Spleen (tissue), 11 donors: ENCODE measurements at regions not wholly inside any gene's neighbourhood (a gene's known extent, or its start where the extent isn't known, plus 50 kb on each side); places are given as distances from the start of the nearest gene placed in this dataset.

Experiments used
- DNase-seq: peaks from one replicate; pipeline ENCODE4 v3.0.0-alpha.2; 2020
- H3K27ac ChIP-seq, 8 donors: fragments of 200-600 bp; sonication (generic) in 7 of 8; 1 replicate in 4 of 8; 2 replicates in 4 of 8; pipeline versions ENCODE4 v1.5.0 to v1.8.0; 2016 to 2021; ENCODE audit warnings: inconsistent platforms in 4 of 8, mild to moderate bottlenecking in 4 of 8, moderate library complexity in 1 of 8
- H3K27me3 ChIP-seq, 7 donors: fragments of 200-600 bp; sonication (generic) in 6 of 7; replicated peaks in 1 of 7; 1 replicate in 4 of 7; 2 replicates in 3 of 7; pipeline versions ENCODE4 v1.5.0 to v1.8.0; 2016 to 2021; ENCODE audit warnings: inconsistent platforms in 3 of 7, mild to moderate bottlenecking in 1 of 7
- H3K36me3 ChIP-seq, 6 donors: fragments of 200-600 bp; sonication (generic) in 5 of 6; 1 replicate in 4 of 6; 2 replicates in 2 of 6; pipeline versions ENCODE4 v1.5.0 to v1.8.0; 2016 to 2021; ENCODE audit warnings: inconsistent platforms in 2 of 6
- H3K4me1 ChIP-seq, 6 donors: fragments of 200-600 bp; sonication (generic) in 5 of 6; 1 replicate in 3 of 6; 2 replicates in 3 of 6; pipeline versions ENCODE4 v1.5.0 to v1.8.0; 2016 to 2021; ENCODE audit warnings: inconsistent platforms in 3 of 6
- H3K4me3 ChIP-seq, 8 donors: fragments of 200-600 bp; sonication (generic) in 7 of 8; 1 replicate in 4 of 8; 2 replicates in 4 of 8; pipeline versions ENCODE4 v1.5.0 to v1.8.0; 2016 to 2021; ENCODE audit warnings: inconsistent platforms in 4 of 8, mild to moderate bottlenecking in 4 of 8, moderate library complexity in 2 of 8
- H3K9me3 ChIP-seq, 8 donors: fragments of 200-600 bp; sonication (generic) in 7 of 8; 1 replicate in 4 of 8; 2 replicates in 4 of 8; pipeline versions ENCODE4 v1.5.0 to v1.8.0; 2016 to 2021; ENCODE audit warnings: inconsistent platforms in 4 of 8
- CTCF ChIP-seq, 11 experiments: fragments of 200-600 bp in 7 of 11; fragments of 450-650 bp in 4 of 11; sonication (generic) in 4 of 11; IDR thresholded peaks in 8 of 11; conservative IDR thresholded peaks in 3 of 11; 1 replicate in 7 of 11; 2 replicates in 4 of 11; pipeline versions ENCODE4 v1.4.0 to v1.8.0; 2016 to 2021; ENCODE audit warnings: antibody characterized with exemption in 11 of 11, inconsistent platforms in 4 of 11, mild to moderate bottlenecking in 1 of 11
- POLR2A ChIP-seq, 3 donors: fragments of 450-650 bp; IDR thresholded peaks; one replicate each; pipeline ENCODE4 v1.5.1; 2017; ENCODE audit warnings: antibody characterized with exemption in 3 of 3, mild to moderate bottlenecking in 1 of 3
- POLR2AphosphoS5 ChIP-seq, 3 donors: sonication (generic); formaldehyde crosslinking; IDR thresholded peaks; one replicate each; pipeline ENCODE4 v1.5.1; 2017; ENCODE audit warnings: antibody characterized with exemption in 3 of 3
- WGBS, 5 donors: extraction: QIAGEN DNeasy Blood & Tissue Kit in 3 of 5; methylation state at CpG; one replicate each; pipeline versions ENCODE4 v1.1.5 to v1.1.7; 2013 to 2018; 5-methylcytosine and 5-hydroxymethylcytosine counted together
- intact Hi-C: fragments of 100-400 bp; cut with DNase I; formaldehyde crosslinking; loops from one replicate; pipeline ENCODE4 v1.15.0; 2023; ENCODE audit warnings: low total_unique reads
- donor health status: healthy with polysubstance abuse.
- donor health status: DM: no; HTN: no; CAD: no; lungs with moderate emphysema.
- donor health status: DM: no; HTN: no; CAD: no.
- donor health status: Bipolar disorder and iron deficiency.
- donor health status: healthy.
- donor health status: DM: no; HTN: no; CAD: no.
- donor health status: DM: yes; HTN: yes; CAD: no.

- Histone ChIP-seq H3K4me1 (no peaks in the 10 kb centered on the region), H3K4me3 (no peak overlapping the region), H3K36me3 (no peaks in the 10 kb centered on the region), H3K9me3 (peaks cover 0 to 7% (median 0%) of the 10 kb centered on the region in 8 donors), H3K27me3 (peaks cover 0 to 13% (median 0%) of the 10 kb centered on the region in 7 donors), H3K27ac (no peak overlapping the region)
- DNase-seq, result no peak
- no peak for TF ChIP-seq POLR2AphosphoS5 (IDR thresholded peaks at IDR 0.05)
- no peak for TF ChIP-seq CTCF (IDR thresholded peaks at IDR 0.05 in 8 of 11, conservative IDR thresholded peaks at IDR 0.05 in 3 of 11)
- TF ChIP-seq POLR2A (IDR thresholded peaks at IDR 0.05), result no peak
- intact Hi-C loops, result no loop called here
- 80 to 89% (median 84%) methylated on average over 1 of the region's 1 CpG for whole genome bisulfite sequencing, 5 donors
Measured at GRCh38 chr17:65400701-65401100, 160.7 kb downstream of the AXIN2 start.

- intact Hi-C loops, result no loop called here
- Histone ChIP-seq H3K27me3 (peaks cover 0 to 5% (median 0%) of the 10 kb centered on the region in 7 donors), H3K9me3 (peaks cover 0 to 8% (median 0%) of the 10 kb centered on the region in 8 donors), H3K4me3 (no peak overlapping the region), H3K36me3 (no peaks in the 10 kb centered on the region), H3K27ac (no peak overlapping the region), H3K4me1 (no peaks in the 10 kb centered on the region)
- TF ChIP-seq POLR2AphosphoS5 (IDR thresholded peaks at IDR 0.05), result no peak
- no peak for TF ChIP-seq POLR2A (IDR thresholded peaks at IDR 0.05)
- TF ChIP-seq CTCF (IDR thresholded peaks at IDR 0.05 in 8 of 11, conservative IDR thresholded peaks at IDR 0.05 in 3 of 11), result no peak
- DNase-seq, result no peak
- 69 to 92% (median 79%) methylated on average over 3 of the region's 3 CpGs for WGBS, 5 donors
Measured at GRCh38 chr17:65398040-65398787, 163.2 kb downstream of the AXIN2 start.

- no peak for TF ChIP-seq POLR2A (IDR thresholded peaks at IDR 0.05)
- TF ChIP-seq POLR2AphosphoS5 (IDR thresholded peaks at IDR 0.05), result no peak
- no peak for TF ChIP-seq CTCF (IDR thresholded peaks at IDR 0.05 in 8 of 11, conservative IDR thresholded peaks at IDR 0.05 in 3 of 11)
- Histone ChIP-seq H3K36me3 (no peaks in the 10 kb centered on the region), H3K27me3 (no peaks in the 10 kb centered on the region), H3K4me3 (no peak overlapping the region), H3K27ac (no peak overlapping the region), H3K9me3 (peaks cover 0 to 8% (median 0%) of the 10 kb centered on the region in 8 donors), H3K4me1 (no peaks in the 10 kb centered on the region)
- no peak for DNase-seq
- intact Hi-C loops, result no loop called here
- WGBS, 5 donors, result 75 to 100% (median 89%) methylated on average over 1 of the region's 1 CpG
Measured at GRCh38 chr17:65395924-65396323, 165.5 kb downstream of the AXIN2 start.

GRCh38 chr17:65394811-65395472 is 166.5 kb downstream of the AXIN2 start:
- Histone ChIP-seq H3K4me3 (no peak overlapping the region), H3K36me3 (no peaks in the 10 kb centered on the region), H3K9me3 (peaks cover 0 to 8% (median 0%) of the 10 kb centered on the region in 8 donors), H3K4me1 (no peaks in the 10 kb centered on the region), H3K27ac (no peak overlapping the region), H3K27me3 (no peaks in the 10 kb centered on the region)
- WGBS, 5 donors, result 40 to 75% (median 52%) methylated on average over 3 of the region's 3 CpGs
- intact Hi-C loops, result no loop called here
- no peak for DNase-seq
- TF ChIP-seq CTCF (IDR thresholded peaks at IDR 0.05 in 8 of 11, conservative IDR thresholded peaks at IDR 0.05 in 3 of 11), result no peak
- no peak for TF ChIP-seq POLR2A (IDR thresholded peaks at IDR 0.05)
- no peak for TF ChIP-seq POLR2AphosphoS5 (IDR thresholded peaks at IDR 0.05)
